Heart left ventricle (tissue), 13 donors: ENCODE measurements at regions not wholly inside any gene's neighbourhood (a gene's known extent, or its start where the extent isn't known, plus 50 kb on each side); places are given as distances from the start of the nearest gene placed in this dataset.

Experiments
- CTCF ChIP-seq, 12 donors: fragments of 200-600 bp; sonication (generic) in 4 of 12; IDR thresholded peaks; one replicate each; pipeline versions ENCODE4 v1.5.0 to v1.8.0; 2018 to 2022; ENCODE audit warnings: antibody characterized with exemption in 12 of 12, mild to moderate bottlenecking in 5 of 12
- POLR2A ChIP-seq, 2 donors: fragments of 450-650 bp; IDR thresholded peaks; one replicate each; pipeline ENCODE4 v1.6.1; 2017; ENCODE audit warnings: antibody characterized with exemption in 2 of 2, mild to moderate bottlenecking in 2 of 2, moderate library complexity in 2 of 2
- donor health status: ischemic (EF 13 %, LVEDD 7.1; RV severe dilation, severe dysfunction).
- donor health status: DM: no; HTN: yes; CAD: no.
- donor health status: DM: no; HTN: no; CAD: no.
- donor health status: ischemic (EF 25% LVEDD 6.9; RV normal size, moderate dysfunction).
- donor health status: ischemic (EF 25% LVEDD 5.7; RV mildly dilated, moderate dysfunction).
- donor health status: ischemic (EF 35%, LVEDD 5.7; RV mildly dilated, moderate dysfunction).
- donor health status: nonischemic (EF 11% LVEDD 7.7; RV severe dilation, severe dysfunction).
- donor health status: DM: yes; HTN: yes; CAD: no.
- donor health status: PGD.
- donor health status: ischemic (EF 29% LVEDD 5.4; RV normal size, mild dysfunction).
- donor health status: nonischemic (EF 23%, LVEDD 6.1; RV moderate dilation, normal function).

DNA sequence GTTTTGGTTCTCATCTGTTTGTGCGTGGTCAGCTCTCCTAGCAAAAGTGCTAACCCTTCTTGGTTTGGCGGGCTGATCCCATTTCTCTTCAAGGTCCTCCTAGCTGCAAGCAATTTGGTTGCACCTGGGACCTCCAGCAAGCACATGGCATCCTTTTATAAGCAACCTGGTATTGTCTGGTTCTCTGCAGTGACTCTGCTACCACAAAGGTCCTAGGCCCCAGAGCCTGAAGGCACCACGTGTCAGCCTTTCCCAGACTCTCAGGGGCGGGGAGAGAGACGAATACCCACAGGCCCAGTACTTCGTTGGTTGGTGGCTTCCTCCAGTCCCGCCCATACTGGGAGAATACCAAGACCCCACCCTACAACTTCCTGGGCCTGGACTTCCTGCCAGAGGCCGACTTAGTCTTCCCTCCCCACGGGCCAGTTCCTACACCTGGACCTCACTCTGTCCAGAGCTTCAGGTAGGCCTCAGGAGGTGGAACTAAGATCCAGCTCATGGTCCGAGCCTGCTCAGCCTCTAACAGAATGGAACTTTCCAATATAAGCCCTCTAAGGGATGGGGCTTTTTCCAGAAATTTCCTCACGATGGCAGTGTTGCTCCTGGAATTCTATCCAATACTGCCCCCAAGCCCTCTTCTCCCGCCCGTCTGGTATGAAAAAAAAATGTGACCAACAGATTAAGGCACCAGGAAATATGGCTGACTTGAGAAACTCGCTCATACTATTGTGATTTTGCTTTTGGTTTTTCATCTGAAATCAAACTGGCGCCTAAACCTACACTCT is 192.5 kb upstream of the STK26 start:
- TF ChIP-seq CTCF (IDR thresholded peaks at IDR 0.05) (peak; percentile 25 to 75 (median 54)), POLR2A (IDR thresholded peaks at IDR 0.05) (no peak)
